Keratinocyte (primary cell): ENCODE measurements at regions not wholly inside any gene's neighbourhood (a gene's known extent, or its start where the extent isn't known, plus 50 kb on each side); places are given as distances from the start of the nearest gene placed in this dataset.

Experiments used
- CTCF ChIP-seq, 3 experiments: IDR thresholded peaks in 1 of 3; conservative IDR thresholded peaks in 1 of 3; optimal IDR thresholded peaks in 1 of 3; 2 replicates in 2 of 3; 3 replicates in 1 of 3; pipeline versions ENCODE3 to v1.5.1; 2011; ENCODE audit warnings: low read length in 3 of 3, mild to moderate bottlenecking in 3 of 3, moderate library complexity in 2 of 3, control low read depth in 1 of 3, inconsistent platforms in 1 of 3; ENCODE audit not compliant: insufficient read depth in 2 of 3; ENCODE audit errors: extremely low read depth in 1 of 3
- EZH2 ChIP-seq: IDR thresholded peaks from one replicate; pipeline ENCODE4 v1.6.1; 2012; ENCODE audit warnings: inconsistent platforms, mild to moderate bottlenecking, low read length, moderate library complexity

- TF ChIP-seq CTCF (optimal IDR thresholded peaks at IDR 0.05 in 1 of 3, IDR thresholded peaks at IDR 0.05 in 1 of 3, conservative IDR thresholded peaks at IDR 0.05 in 1 of 3; ENCODE audit: extremely low read depth in 1 of 3, insufficient read depth in 2 of 3, low read length in 3 of 3) (no peak), EZH2 (no peak)
Measured at GRCh38 chr5:60055168-60055567, 161.6 kb upstream of the PDE4D start.
